Keratinocyte (primary cell): ENCODE measurements at regions not wholly inside any gene's neighbourhood (a gene's known extent, or its start where the extent isn't known, plus 50 kb on each side); places are given as distances from the start of the nearest gene placed in this dataset.

ENCODE experiments used
- DNase-seq: peaks from one replicate; pipeline ENCODE4 v3.0.0-alpha.2; 2011; ENCODE audit warnings: low read depth, missing footprints, low spot score
- FAIRE-seq: peaks from 2 replicates; lab custom pipeline; 2011; peaks lifted over from hg19 to GRCh38; lab: Jason Lieb, UNC
- H2AFZ ChIP-seq: 2 replicates; pipeline ENCODE4 v1.6.0; 2012; ENCODE audit warnings: low read length, control low read depth, inconsistent platforms; ENCODE audit not compliant: control insufficient read depth
- H3K27ac ChIP-seq: 2 replicates; pipeline ENCODE4 v1.5.1; 2011; ENCODE audit warnings: low read length; ENCODE audit not compliant: control insufficient read depth, insufficient read depth
- H3K27me3 ChIP-seq: 3 replicates; pipeline ENCODE4 v1.6.0; 2011; ENCODE audit warnings: low read length; ENCODE audit not compliant: control insufficient read depth, insufficient read depth; ENCODE audit errors: extremely low read depth
- H3K36me3 ChIP-seq, 2 experiments: 2 replicates in 1 of 2; 3 replicates in 1 of 2; pipeline ENCODE4 v1.5.1; 2011; ENCODE audit warnings: low read length in 2 of 2, mild to moderate bottlenecking in 1 of 2; ENCODE audit not compliant: control insufficient read depth in 2 of 2, insufficient read depth in 2 of 2; ENCODE audit errors: extremely low read depth in 1 of 2
- H3K4me1 ChIP-seq: 3 replicates; pipeline ENCODE4 v1.5.1; 2011; ENCODE audit warnings: low read length; ENCODE audit not compliant: control insufficient read depth, insufficient read depth; ENCODE audit errors: extremely low read depth
- H3K4me2 ChIP-seq: 3 replicates; pipeline ENCODE4 v1.6.0; 2011; ENCODE audit warnings: low read depth, low read length; ENCODE audit not compliant: control insufficient read depth, insufficient read depth; ENCODE audit errors: extremely low read depth
- H3K4me3 ChIP-seq, 3 experiments: fragments of 200-600 bp in 1 of 3; sonication (generic) in 1 of 3; 2 replicates in 2 of 3; 3 replicates in 1 of 3; pipeline ENCODE4 v1.5.1; 2011 to 2016; ENCODE audit warnings: low read length in 3 of 3, mild to moderate bottlenecking in 3 of 3, control low read depth in 2 of 3, inconsistent platforms in 1 of 3, low read depth in 1 of 3, mixed read lengths in 1 of 3, mixed run types in 1 of 3, moderate library complexity in 1 of 3; ENCODE audit not compliant: control insufficient read depth in 2 of 3, insufficient read depth in 2 of 3; ENCODE audit errors: extremely low read depth in 1 of 3
- H3K79me2 ChIP-seq: 2 replicates; pipeline ENCODE4 v1.6.0; 2012; ENCODE audit warnings: low read length; ENCODE audit not compliant: control insufficient read depth, insufficient read depth
- H3K9ac ChIP-seq: 3 replicates; pipeline ENCODE4 v1.6.0; 2011; ENCODE audit warnings: low read length; ENCODE audit not compliant: control insufficient read depth, insufficient read depth; ENCODE audit errors: extremely low read depth
- H3K9me1 ChIP-seq: 3 replicates; pipeline ENCODE4 v1.6.0; 2011; ENCODE audit warnings: low read length; ENCODE audit not compliant: control insufficient read depth, insufficient read depth; ENCODE audit errors: extremely low read depth
- H3K9me3 ChIP-seq: 2 replicates; pipeline ENCODE4 v1.5.1; 2012; ENCODE audit warnings: low read depth, low read length; ENCODE audit not compliant: control insufficient read depth
- H4K20me1 ChIP-seq: 3 replicates; pipeline ENCODE4 v1.6.0; 2011; ENCODE audit warnings: low read length; ENCODE audit not compliant: control insufficient read depth, insufficient read depth; ENCODE audit errors: extremely low read depth
- EZH2 ChIP-seq: IDR thresholded peaks from one replicate; pipeline ENCODE4 v1.6.1; 2012; ENCODE audit warnings: inconsistent platforms, mild to moderate bottlenecking, low read length, moderate library complexity
- dilution Hi-C: fragments of 300-500 bp; cut with MboI; formaldehyde crosslinking; loops from one replicate; pipeline ENCODE4 v1.7.0; 2020; ENCODE audit warnings: low sequenced_read_pairs; ENCODE audit not compliant: extremely low pct_ligation_motif_present
- TF ChIP-seq, protein P1 (sequence below), 3 experiments: IDR thresholded peaks in 1 of 3; conservative IDR thresholded peaks in 1 of 3; optimal IDR thresholded peaks in 1 of 3; 2 replicates in 2 of 3; 3 replicates in 1 of 3; pipeline versions ENCODE3 to v1.5.1; 2011; ENCODE audit warnings: low read length in 3 of 3, mild to moderate bottlenecking in 3 of 3, moderate library complexity in 2 of 3, control low read depth in 1 of 3, inconsistent platforms in 1 of 3; ENCODE audit not compliant: insufficient read depth in 2 of 3; ENCODE audit errors: extremely low read depth in 1 of 3

GRCh38 chr4:20480165-20480947 lies 219.9 kb upstream of the PACRGL start:
- no peak overlapping the region for H3K4me2 ChIP-seq
- no peak overlapping the region for H3K27ac ChIP-seq
- TF ChIP-seq, protein P1, sequence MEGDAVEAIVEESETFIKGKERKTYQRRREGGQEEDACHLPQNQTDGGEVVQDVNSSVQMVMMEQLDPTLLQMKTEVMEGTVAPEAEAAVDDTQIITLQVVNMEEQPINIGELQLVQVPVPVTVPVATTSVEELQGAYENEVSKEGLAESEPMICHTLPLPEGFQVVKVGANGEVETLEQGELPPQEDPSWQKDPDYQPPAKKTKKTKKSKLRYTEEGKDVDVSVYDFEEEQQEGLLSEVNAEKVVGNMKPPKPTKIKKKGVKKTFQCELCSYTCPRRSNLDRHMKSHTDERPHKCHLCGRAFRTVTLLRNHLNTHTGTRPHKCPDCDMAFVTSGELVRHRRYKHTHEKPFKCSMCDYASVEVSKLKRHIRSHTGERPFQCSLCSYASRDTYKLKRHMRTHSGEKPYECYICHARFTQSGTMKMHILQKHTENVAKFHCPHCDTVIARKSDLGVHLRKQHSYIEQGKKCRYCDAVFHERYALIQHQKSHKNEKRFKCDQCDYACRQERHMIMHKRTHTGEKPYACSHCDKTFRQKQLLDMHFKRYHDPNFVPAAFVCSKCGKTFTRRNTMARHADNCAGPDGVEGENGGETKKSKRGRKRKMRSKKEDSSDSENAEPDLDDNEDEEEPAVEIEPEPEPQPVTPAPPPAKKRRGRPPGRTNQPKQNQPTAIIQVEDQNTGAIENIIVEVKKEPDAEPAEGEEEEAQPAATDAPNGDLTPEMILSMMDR (optimal IDR thresholded peaks at IDR 0.05 in 1 of 3, IDR thresholded peaks at IDR 0.05 in 1 of 3, conservative IDR thresholded peaks at IDR 0.05 in 1 of 3; ENCODE audit: extremely low read depth in 1 of 3, insufficient read depth in 2 of 3, low read length in 3 of 3): no peak
- TF ChIP-seq EZH2: no peak
- dilution Hi-C loops: no loop called here
- H3K4me1 ChIP-seq: no peaks in the 10 kb centered on the region
- no peaks in the 10 kb centered on the region for H4K20me1 ChIP-seq
- H3K4me3 ChIP-seq: no peak overlapping the region
- H3K9ac ChIP-seq: no peak overlapping the region
- no peaks in the 10 kb centered on the region for H3K27me3 ChIP-seq
- FAIRE-seq (no peak), DNase-seq (no peak)
- H2AFZ ChIP-seq: no peak overlapping the region
- no peaks in the 10 kb centered on the region for H3K79me2 ChIP-seq
- no peaks in the 10 kb centered on the region for H3K36me3 ChIP-seq
- no peaks in the 10 kb centered on the region for H3K9me1 ChIP-seq
- H3K9me3 ChIP-seq: no peaks in the 10 kb centered on the region

DNA sequence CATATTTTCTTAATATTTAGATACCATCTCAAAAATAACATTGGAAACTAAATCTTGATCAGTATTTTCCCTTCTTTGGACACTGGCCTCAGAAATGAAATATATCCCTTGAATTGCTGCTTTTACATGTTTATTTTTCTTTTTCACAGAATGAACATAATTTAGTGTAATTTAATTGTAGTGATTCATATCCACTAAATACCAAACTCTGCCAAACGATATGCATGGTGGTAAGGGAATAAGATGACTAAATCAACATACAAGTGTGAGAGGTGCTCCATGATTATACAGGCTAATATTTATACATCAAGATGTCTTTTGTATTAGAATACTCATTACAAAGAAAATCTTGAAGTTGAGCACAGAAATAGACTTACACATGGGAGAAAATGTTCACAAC lies 216.8 kb upstream of the PACRGL start:
- no peaks in the 10 kb centered on the region for H3K9me3 ChIP-seq
- FAIRE-seq: no peak

More for the DNA sequence above, 216.8 kb upstream of the PACRGL start:
- no peaks in the 10 kb centered on the region for H3K27me3 ChIP-seq
- no peak overlapping the region for H3K4me3 ChIP-seq
- H3K4me2 ChIP-seq: no peak overlapping the region
- dilution Hi-C loops: no loop called here
- H3K4me1 ChIP-seq: peaks cover 3% of the 10 kb centered on the region
- H2AFZ ChIP-seq: no peak overlapping the region
- H3K9me1 ChIP-seq: no peaks in the 10 kb centered on the region
- H3K36me3 ChIP-seq: no peaks in the 10 kb centered on the region
- no peak overlapping the region for H3K27ac ChIP-seq
- no peak for TF ChIP-seq EZH2
- TF ChIP-seq, protein P1 (optimal IDR thresholded peaks at IDR 0.05 in 1 of 3, IDR thresholded peaks at IDR 0.05 in 1 of 3, conservative IDR thresholded peaks at IDR 0.05 in 1 of 3; ENCODE audit: extremely low read depth in 1 of 3, insufficient read depth in 2 of 3, low read length in 3 of 3): no peak
- no peak for DNase-seq
- no peak overlapping the region for H3K9ac ChIP-seq
- H4K20me1 ChIP-seq: no peaks in the 10 kb centered on the region
- H3K79me2 ChIP-seq: no peaks in the 10 kb centered on the region
